GM23338 (cell line): ENCODE measurements at regions not wholly inside any gene's neighbourhood (a gene's known extent, or its start where the extent isn't known, plus 50 kb on each side); places are given as distances from the start of the nearest gene placed in this dataset.

Experiments
- ATAC-seq: fragments of 200-7000 bp; cut with Tn5 transposase; 3 replicates; pipeline ENCODE4 v1.9.1; 2020
- DNase-seq: peaks from one replicate; pipeline ENCODE4 v3.0.0-alpha.2; 2015; ENCODE audit warnings: low spot score
- H2AFZ ChIP-seq: fragments of 200-600 bp; sonication (generic); 2 replicates; pipeline ENCODE4 v1.8.0; 2016; ENCODE audit warnings: antibody characterized with exemption, mild to moderate bottlenecking, moderate library complexity
- H3F3A ChIP-seq: fragments of 200-600 bp; sonication (generic); replicated peaks from 2 replicates; pipeline ENCODE4 v1.8.0; 2017; ENCODE audit warnings: antibody characterized with exemption, mixed run types, low read depth
- H3K27ac ChIP-seq: fragments of 200-600 bp; sonication (generic); 2 replicates; pipeline ENCODE4 v1.6.1; 2016; ENCODE audit warnings: low read depth
- H3K27me3 ChIP-seq: fragments of 200-600 bp; sonication (generic); 2 replicates; pipeline ENCODE4 v1.8.0; 2016; ENCODE audit warnings: mild to moderate bottlenecking, mixed run types, moderate library complexity; ENCODE audit not compliant: insufficient read depth
- H3K36me3 ChIP-seq: fragments of 200-600 bp; sonication (generic); 2 replicates; pipeline ENCODE4 v1.8.0; 2016; ENCODE audit warnings: mild to moderate bottlenecking; ENCODE audit not compliant: insufficient read depth
- H3K4me1 ChIP-seq: fragments of 200-600 bp; sonication (generic); 2 replicates; pipeline ENCODE4 v1.8.0; 2016; ENCODE audit warnings: mild to moderate bottlenecking, moderate library complexity; ENCODE audit not compliant: insufficient read depth
- H3K4me2 ChIP-seq: fragments of 200-600 bp; sonication (generic); 2 replicates; pipeline ENCODE4 v1.7.1; 2017; ENCODE audit warnings: mixed run types
- H3K4me3 ChIP-seq: fragments of 200-600 bp; sonication (generic); 2 replicates; pipeline ENCODE4 v1.6.1; 2016; ENCODE audit warnings: mixed run types
- H3K79me2 ChIP-seq: fragments of 200-600 bp; sonication (generic); replicated peaks from 2 replicates; pipeline ENCODE4 v1.8.0; 2017; ENCODE audit warnings: mild to moderate bottlenecking; ENCODE audit not compliant: insufficient read depth
- H3K9me2 ChIP-seq: fragments of 200-600 bp; sonication (generic); 2 replicates; pipeline ENCODE4 v1.8.0; 2017; ENCODE audit not compliant: insufficient read depth
- H4K20me1 ChIP-seq: fragments of 200-600 bp; sonication (generic); replicated peaks from 2 replicates; pipeline ENCODE4 v1.8.0; 2017; ENCODE audit warnings: mild to moderate bottlenecking; ENCODE audit not compliant: insufficient read depth
- H3K27ac Mint-ChIP-seq: 2 replicates; pipeline ENCODE4 v1.8.0; 2020; ENCODE audit warnings: inconsistent platforms, mild to moderate bottlenecking, moderate library complexity, mixed read lengths
- H3K27me3 Mint-ChIP-seq: 3 replicates; pipeline ENCODE4 v1.8.0; 2022; ENCODE audit warnings: low read depth, mild to moderate bottlenecking, moderate library complexity, mixed read lengths, inconsistent platforms; ENCODE audit not compliant: insufficient read depth, poor library complexity
- H3K36me3 Mint-ChIP-seq: 3 replicates; pipeline ENCODE4 v1.8.0; 2021; ENCODE audit warnings: low read depth, mild to moderate bottlenecking, inconsistent platforms, moderate library complexity, mixed read lengths
- H3K4me1 Mint-ChIP-seq: 3 replicates; pipeline ENCODE4 v1.8.0; 2020; ENCODE audit warnings: mild to moderate bottlenecking, inconsistent platforms, mixed read lengths
- H3K4me3 Mint-ChIP-seq: 3 replicates; pipeline ENCODE4 v1.8.0; 2021; ENCODE audit warnings: moderate library complexity, mild to moderate bottlenecking, inconsistent platforms, mixed read lengths
- H3K9me3 Mint-ChIP-seq: 3 replicates; pipeline ENCODE4 v1.8.0; 2020; ENCODE audit warnings: moderate library complexity, mild to moderate bottlenecking, inconsistent platforms, mixed read lengths
- CREB1 ChIP-seq: fragments of 250-450 bp; sonication (Bioruptor Pico); IDR thresholded peaks from 2 replicates; pipeline ENCODE4 v1.5.0; 2020; ENCODE audit warnings: low read depth, mild to moderate bottlenecking, moderate library complexity
- CTCF ChIP-seq, 2 experiments: fragments of 200-600 bp in 1 of 2; sonication (generic) in 1 of 2; conservative IDR thresholded peaks; 2 replicates each; pipeline versions ENCODE4 v1.5.1 to v1.6.1; 2016 to 2017; ENCODE audit warnings: antibody characterized with exemption in 2 of 2, low read depth in 2 of 2, mild to moderate bottlenecking in 2 of 2, moderate library complexity in 1 of 2
- ETS1 ChIP-seq: IDR thresholded peaks from 2 replicates; pipeline ENCODE4 v1.6.1; 2016; ENCODE audit warnings: antibody characterized with exemption
- EZH2 ChIP-seq: fragments of 200-600 bp; sonication (generic); IDR thresholded peaks from one replicate; pipeline ENCODE4 v1.8.0; 2017; ENCODE audit warnings: antibody characterized with exemption, mild to moderate bottlenecking, low read depth; ENCODE audit not compliant: unreplicated experiment
- EZH2phosphoT487 ChIP-seq: fragments of 200-600 bp; sonication (generic); IDR thresholded peaks from one replicate; pipeline ENCODE4 v1.8.1; 2018; ENCODE audit warnings: antibody characterized with exemption; ENCODE audit not compliant: unreplicated experiment
- JUNB ChIP-seq: IDR thresholded peaks from one replicate; pipeline ENCODE4 v1.6.1; 2016; ENCODE audit warnings: antibody characterized with exemption; ENCODE audit not compliant: unreplicated experiment
- NANOG ChIP-seq: IDR thresholded peaks from 2 replicates; pipeline ENCODE4 v1.6.1; 2016; ENCODE audit warnings: antibody characterized with exemption, borderline replicate concordance
- POLR2AphosphoS5 ChIP-seq: IDR thresholded peaks from 2 replicates; pipeline ENCODE4 v1.6.1; 2016; ENCODE audit warnings: antibody characterized with exemption, low read depth
- REST ChIP-seq: IDR thresholded peaks from one replicate; pipeline ENCODE4 v1.6.1; 2018; ENCODE audit warnings: antibody characterized with exemption; ENCODE audit not compliant: unreplicated experiment
- STAT1 ChIP-seq: IDR thresholded peaks from one replicate; pipeline ENCODE4 v1.6.1; 2016; ENCODE audit warnings: antibody characterized with exemption; ENCODE audit not compliant: unreplicated experiment
- ZNF114 ChIP-seq: fragments of 250-450 bp; sonication (Bioruptor Pico); IDR thresholded peaks from 2 replicates; pipeline ENCODE4 v1.5.0; 2020; ENCODE audit warnings: mild to moderate bottlenecking, moderate library complexity
- ZNF331 ChIP-seq: fragments of 250-450 bp; sonication (Bioruptor Pico); IDR thresholded peaks from 2 replicates; pipeline ENCODE4 v1.5.0; 2020; ENCODE audit warnings: low read depth, mild to moderate bottlenecking, moderate library complexity
- ZNF462 ChIP-seq: fragments of 250-450 bp; sonication (Bioruptor Pico); IDR thresholded peaks from 2 replicates; pipeline ENCODE4 v1.5.0; 2020; ENCODE audit warnings: mild to moderate bottlenecking, moderate library complexity

GRCh38 chr5:174834081-174834480 is 109.7 kb downstream of the MSX2 start:
- no peaks in the 10 kb centered on the region for H3K27me3 ChIP-seq
- no peak for DNase-seq
- Mint-ChIP-seq H3K4me1 (no peaks in the 10 kb centered on the region), H3K27ac (no peak overlapping the region), H3K9me3 (no peaks in the 10 kb centered on the region; the same call in 2 of the 3 replicates), H3K4me3 (no peak overlapping the region), H3K36me3 (no peaks in the 10 kb centered on the region), H3K27me3 (no peaks in the 10 kb centered on the region)
- peaks cover 28% of the 10 kb centered on the region for H3K9me2 ChIP-seq
- H3K4me1 ChIP-seq, result no peaks in the 10 kb centered on the region
- TF ChIP-seq ETS1 (no peak), ZNF462 (CRISPR knock-in tag) (no peak), EZH2 (no peak), POLR2AphosphoS5 (no peak), CTCF (conservative IDR thresholded peaks at IDR 0.05; ENCODE audit: low read depth in 2 of 2) (no peak), NANOG (no peak), ZNF114 (CRISPR knock-in tag) (no peak), JUNB (no peak), EZH2phosphoT487 (no peak), ZNF331 (CRISPR knock-in tag) (no peak), CREB1 (CRISPR knock-in tag) (no peak), STAT1 (no peak), REST (no peak)
- no peaks in the 10 kb centered on the region for H4K20me1 ChIP-seq
- no peak overlapping the region for H3K4me3 ChIP-seq
- no peaks in the 10 kb centered on the region for H3F3A ChIP-seq
- H2AFZ ChIP-seq, result no peak overlapping the region
- no peaks in the 10 kb centered on the region for H3K36me3 ChIP-seq
- H3K27ac ChIP-seq, result no peak overlapping the region
- H3K79me2 ChIP-seq, result no peaks in the 10 kb centered on the region
- no peak overlapping the region for H3K4me2 ChIP-seq
- no peak for ATAC-seq
